ENCODE measurements at regions not wholly inside any gene's neighbourhood (a gene's known extent, or its start where the extent isn't known, plus 50 kb on each side); places are given as distances from the start of the nearest gene placed in this dataset.
"Not testable (repeated sequence)": the region's sequence is repeated elsewhere in the genome, so short reads cannot be mapped to it uniquely, and the experiment has no call there.

- not testable (repeated sequence) for TF ChIP-seq CTCF, POLR2A (IDR thresholded peaks at IDR 0.05)
These were observed 117.1 kb downstream of the TMEM121 start for GRCh38 chr14:105643406-105644052.
